ENCODE measurements at regions not wholly inside any gene's neighbourhood (a gene's known extent, or its start where the extent isn't known, plus 50 kb on each side); places are given as distances from the start of the nearest gene placed in this dataset.

DNA sequence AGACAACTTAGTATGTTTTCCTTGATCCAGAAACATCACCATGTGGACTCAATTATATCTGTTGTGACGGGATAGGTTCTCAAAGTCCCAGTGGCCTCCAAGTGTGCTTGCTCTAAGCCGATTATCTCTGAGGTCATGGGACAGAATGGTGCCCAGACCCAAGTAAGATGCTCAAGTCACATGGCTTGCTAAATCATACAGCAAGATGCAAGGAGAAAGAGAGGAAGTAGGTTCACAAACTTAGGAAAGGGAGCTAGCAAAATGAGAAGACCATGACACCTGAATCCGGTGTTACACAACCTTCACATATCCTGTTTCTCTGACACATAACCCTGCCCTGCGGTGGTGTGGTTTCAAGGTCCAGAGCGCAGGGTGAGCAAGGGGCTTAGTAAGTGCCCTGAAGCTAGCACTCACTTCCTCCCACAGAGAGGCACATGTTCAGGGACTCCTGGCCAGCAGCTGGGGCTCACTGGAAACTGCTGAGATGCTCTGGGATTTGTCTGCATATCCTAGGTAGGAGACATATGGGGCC, 590.9 kb upstream of the ANKRD30A start:
- TF ChIP-seq, protein P1, sequence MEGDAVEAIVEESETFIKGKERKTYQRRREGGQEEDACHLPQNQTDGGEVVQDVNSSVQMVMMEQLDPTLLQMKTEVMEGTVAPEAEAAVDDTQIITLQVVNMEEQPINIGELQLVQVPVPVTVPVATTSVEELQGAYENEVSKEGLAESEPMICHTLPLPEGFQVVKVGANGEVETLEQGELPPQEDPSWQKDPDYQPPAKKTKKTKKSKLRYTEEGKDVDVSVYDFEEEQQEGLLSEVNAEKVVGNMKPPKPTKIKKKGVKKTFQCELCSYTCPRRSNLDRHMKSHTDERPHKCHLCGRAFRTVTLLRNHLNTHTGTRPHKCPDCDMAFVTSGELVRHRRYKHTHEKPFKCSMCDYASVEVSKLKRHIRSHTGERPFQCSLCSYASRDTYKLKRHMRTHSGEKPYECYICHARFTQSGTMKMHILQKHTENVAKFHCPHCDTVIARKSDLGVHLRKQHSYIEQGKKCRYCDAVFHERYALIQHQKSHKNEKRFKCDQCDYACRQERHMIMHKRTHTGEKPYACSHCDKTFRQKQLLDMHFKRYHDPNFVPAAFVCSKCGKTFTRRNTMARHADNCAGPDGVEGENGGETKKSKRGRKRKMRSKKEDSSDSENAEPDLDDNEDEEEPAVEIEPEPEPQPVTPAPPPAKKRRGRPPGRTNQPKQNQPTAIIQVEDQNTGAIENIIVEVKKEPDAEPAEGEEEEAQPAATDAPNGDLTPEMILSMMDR (IDR thresholded peaks at IDR 0.05): no peak
- no peak for TF ChIP-seq EZH2 (IDR thresholded peaks at IDR 0.05; ENCODE audit: borderline replicate concordance, insufficient read depth, low read depth, low read length, poor library complexity, severe bottlenecking)

Measured in B cell (primary cell).